ENCODE measurements at regions not wholly inside any gene's neighbourhood (a gene's known extent, or its start where the extent isn't known, plus 50 kb on each side); places are given as distances from the start of the nearest gene placed in this dataset.
"Not testable (repeated sequence)": the region's sequence is repeated elsewhere in the genome, so short reads cannot be mapped to it uniquely, and the experiment has no call there.

- no peak for DNase-seq (ENCODE audit: low read depth in 2 of 2)
These were observed 296.3 kb downstream of the QKI start for GRCh38 chr6:163710532-163711470.

GRCh38 chr6:163709693-163710092 lies 295.2 kb downstream of the QKI start:
- no peak for DNase-seq (ENCODE audit: low read depth in 2 of 2)

GRCh38 chr6:163709255-163709654 lies 294.7 kb downstream of the QKI start:
- DNase-seq (ENCODE audit: low read depth in 2 of 2), result no peak

GRCh38 chr6:163708466-163708865 lies 293.9 kb downstream of the QKI start:
- DNase-seq (ENCODE audit: low read depth in 2 of 2), result no peak

- DNase-seq (ENCODE audit: low read depth in 2 of 2), result no peak
These were observed 293.2 kb downstream of the QKI start for GRCh38 chr6:163707387-163708355.

- no peak for DNase-seq (ENCODE audit: low read depth in 2 of 2)
These were observed 292.1 kb downstream of the QKI start for GRCh38 chr6:163706500-163707087.

GRCh38 chr6:163705923-163706322 lies 291.4 kb downstream of the QKI start:
- no peak for DNase-seq (ENCODE audit: low read depth in 2 of 2)

- no peak for DNase-seq (ENCODE audit: low read depth in 2 of 2)
These were observed 288.2 kb downstream of the QKI start for GRCh38 chr6:163702736-163703135.

- no peak for DNase-seq (ENCODE audit: low read depth in 2 of 2)
These were observed 287.2 kb downstream of the QKI start for GRCh38 chr6:163701762-163702161.

GRCh38 chr6:163698086-163698485 lies 283.6 kb downstream of the QKI start:
- no peak for DNase-seq (ENCODE audit: low read depth in 2 of 2)

- not testable (repeated sequence) for DNase-seq (ENCODE audit: low read depth in 2 of 2)
These were observed 281.8 kb downstream of the QKI start for GRCh38 chr6:163696311-163696710.

- no peak for DNase-seq (ENCODE audit: low read depth in 2 of 2)
These were observed 280.9 kb downstream of the QKI start for GRCh38 chr6:163695414-163695864.

- no peak for DNase-seq (ENCODE audit: low read depth in 2 of 2)
These were observed 280.5 kb downstream of the QKI start for GRCh38 chr6:163694988-163695398.

GRCh38 chr6:163694072-163694471 lies 279.6 kb downstream of the QKI start:
- DNase-seq (ENCODE audit: low read depth in 2 of 2), result no peak

GRCh38 chr6:163691049-163691448 lies 276.5 kb downstream of the QKI start:
- DNase-seq (ENCODE audit: low read depth in 2 of 2), result no peak

- DNase-seq (ENCODE audit: low read depth in 2 of 2), result no peak
These were observed 274.3 kb downstream of the QKI start for GRCh38 chr6:163688739-163689362.

- no peak for DNase-seq (ENCODE audit: low read depth in 2 of 2)
These were observed 272.6 kb downstream of the QKI start for GRCh38 chr6:163687075-163687474.

- no peak for DNase-seq (ENCODE audit: low read depth in 2 of 2)
These were observed 271.8 kb downstream of the QKI start for GRCh38 chr6:163686301-163686700.

- DNase-seq (ENCODE audit: low read depth in 2 of 2), result no peak
These were observed 268.6 kb downstream of the QKI start for GRCh38 chr6:163683105-163683622.

GRCh38 chr6:163679753-163680152 lies 265.2 kb downstream of the QKI start:
- DNase-seq (ENCODE audit: low read depth in 2 of 2), result no peak
